Activated CD4-positive, alpha-beta T cell treated with anti-CD3 and anti-CD28 coated beads, Interleukin-2, Interleukin-4, amounts not matched to agents 100 ng/mL and 50 ng/mL, durations not matched to agents 16 hours and 8 hours (primary cell): ENCODE measurements at regions not wholly inside any gene's neighbourhood (a gene's known extent, or its start where the extent isn't known, plus 50 kb on each side); places are given as distances from the start of the nearest gene placed in this dataset.

Experiments used
- DNase-seq: peaks from one replicate; pipeline ENCODE4 v3.0.0-alpha.2; 2020; ENCODE audit warnings: low spot score

- no peak for DNase-seq
These were observed 53.4 kb downstream of the PTCHD4 start for GRCh38 chr6:48057601-48058000.

DNA sequence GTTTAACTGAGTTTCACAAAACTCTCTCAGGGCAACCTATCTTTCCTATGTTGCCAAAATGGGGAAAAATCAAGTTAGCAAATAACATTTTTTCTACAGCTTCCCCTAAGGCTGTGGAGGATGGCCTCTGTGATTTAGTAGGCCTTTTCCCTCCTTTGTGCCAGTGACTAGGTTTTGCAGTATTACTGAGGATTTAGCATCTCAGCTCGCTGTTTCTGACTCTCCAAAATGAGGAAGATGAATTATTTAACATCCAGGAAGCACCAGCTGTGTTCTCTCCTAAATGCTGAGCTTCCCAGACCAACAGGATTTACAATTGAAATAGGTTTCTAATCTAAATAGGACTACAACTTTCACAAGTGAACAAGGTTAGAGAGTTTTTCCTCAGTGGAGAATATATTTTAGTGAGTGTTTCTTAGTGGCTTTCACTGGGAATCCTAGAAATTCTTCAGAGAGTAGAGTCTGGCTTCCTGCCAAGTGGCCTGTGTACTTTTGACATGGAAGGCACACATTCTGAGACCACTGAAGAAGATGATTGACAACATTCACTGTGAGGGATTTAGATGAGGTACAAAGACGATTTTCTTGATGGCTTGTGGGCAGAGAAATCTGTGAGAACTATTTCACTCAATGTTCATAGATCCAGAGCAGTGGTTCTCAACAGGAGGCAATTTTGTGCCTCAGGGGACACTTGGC is 62.4 kb downstream of the PTCHD4 start:
- DNase-seq, result no peak

DNA sequence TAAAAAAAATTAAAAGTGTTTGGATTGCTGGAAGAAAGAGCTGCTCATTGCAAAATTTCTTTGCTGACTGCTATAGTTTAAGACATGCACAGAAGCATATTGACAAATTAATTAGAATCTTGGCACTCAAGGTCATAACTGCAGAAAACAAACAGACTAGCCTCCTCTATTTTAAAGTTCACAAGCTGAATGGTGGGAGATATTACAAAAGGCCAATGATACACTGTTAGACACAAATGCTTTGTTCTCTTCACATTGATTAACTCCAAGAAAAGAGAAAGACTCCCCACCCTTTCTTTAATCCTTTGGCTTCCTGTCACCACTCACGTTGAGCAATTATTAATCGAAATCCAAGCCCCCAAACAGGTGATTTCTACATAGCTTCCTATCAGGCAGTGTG is 69.1 kb downstream of the PTCHD4 start:
- no peak for DNase-seq

DNA sequence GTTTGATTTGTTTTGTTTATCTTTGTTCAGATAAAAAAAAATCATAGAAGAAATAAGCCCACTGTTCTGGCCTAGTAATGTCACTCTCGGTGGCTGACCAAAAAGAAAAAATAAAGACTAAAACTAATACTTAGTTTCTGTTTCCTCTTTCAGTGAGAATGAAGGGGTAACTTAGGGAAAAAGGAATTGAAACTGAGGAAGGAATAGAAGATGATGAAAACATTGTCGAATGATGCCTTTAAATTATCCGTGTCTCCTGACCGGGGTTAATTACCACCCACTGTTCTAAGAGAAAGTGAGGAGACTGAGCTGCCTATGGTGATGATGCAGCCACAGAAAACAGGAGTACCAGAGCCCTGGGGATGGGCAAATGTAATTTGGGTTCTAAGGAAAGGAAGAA is 73.1 kb downstream of the PTCHD4 start:
- no peak for DNase-seq

GRCh38 chr6:48036316-48036715 is 74.7 kb downstream of the PTCHD4 start:
- no peak for DNase-seq

DNA sequence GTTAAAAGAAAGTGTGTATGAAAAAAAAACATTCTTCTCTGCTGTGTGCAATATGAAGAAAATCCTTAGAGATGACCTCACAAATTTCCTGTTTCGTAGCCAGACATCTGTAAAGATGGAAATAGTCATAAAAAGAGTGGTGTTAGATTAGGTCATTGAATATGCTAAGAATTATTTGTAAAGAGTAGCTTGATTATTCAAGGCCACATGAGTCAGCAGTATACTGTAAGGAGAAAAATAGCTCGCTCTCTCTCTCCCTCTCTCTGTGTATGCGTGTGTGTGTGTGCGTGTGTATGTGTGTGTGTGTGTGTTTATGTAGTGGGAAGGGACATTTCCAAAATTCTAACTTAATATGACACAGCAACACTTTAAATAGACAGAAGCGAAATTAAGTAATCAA is 78.8 kb downstream of the PTCHD4 start:
- no peak for DNase-seq

GRCh38 chr6:48031711-48032110 is 79.3 kb downstream of the PTCHD4 start:
- DNase-seq, result no peak

- peak; percentile 35 for DNase-seq
These were observed 83.1 kb downstream of the PTCHD4 start for GRCh38 chr6:48027704-48028435.

DNA sequence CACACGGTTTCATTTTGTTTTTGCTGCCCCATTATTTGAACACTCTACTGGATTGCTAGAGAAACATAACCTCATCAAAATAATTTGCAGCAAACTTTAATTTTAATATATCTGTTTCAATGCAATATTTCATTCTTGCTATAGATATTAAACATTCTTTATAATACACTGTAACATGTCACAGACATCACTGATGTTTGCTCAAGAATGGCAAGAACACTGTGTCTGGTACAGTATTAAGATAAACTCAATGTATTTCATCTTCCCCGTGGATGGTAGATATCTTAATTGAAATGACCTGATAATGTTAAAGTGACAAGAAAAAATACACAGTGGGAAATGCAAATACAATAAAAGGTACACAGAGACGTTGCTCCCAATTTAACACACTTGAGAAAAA is 86.0 kb downstream of the PTCHD4 start:
- no peak for DNase-seq

DNA sequence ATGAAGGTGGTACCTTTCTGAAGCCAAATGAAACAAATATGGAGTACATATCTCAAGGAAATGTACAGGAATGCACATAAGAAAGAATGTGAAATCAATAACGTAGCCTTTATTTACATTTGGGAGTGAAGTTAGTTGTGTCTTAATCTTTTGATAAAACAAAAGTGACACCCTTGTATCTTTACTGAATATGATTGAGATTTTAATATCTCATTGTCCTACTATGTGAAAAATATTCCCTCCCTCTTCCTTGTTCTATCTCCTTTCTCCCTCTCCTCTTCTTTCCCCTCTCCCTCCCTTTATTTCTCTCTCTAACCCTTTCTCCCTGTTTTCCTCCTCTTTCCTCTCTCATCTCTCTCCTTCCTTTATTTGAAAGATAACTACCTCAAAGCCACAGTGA is 89.1 kb downstream of the PTCHD4 start:
- DNase-seq, result no peak

GRCh38 chr6:48016020-48016755 is 94.8 kb downstream of the PTCHD4 start:
- no peak for DNase-seq

DNA sequence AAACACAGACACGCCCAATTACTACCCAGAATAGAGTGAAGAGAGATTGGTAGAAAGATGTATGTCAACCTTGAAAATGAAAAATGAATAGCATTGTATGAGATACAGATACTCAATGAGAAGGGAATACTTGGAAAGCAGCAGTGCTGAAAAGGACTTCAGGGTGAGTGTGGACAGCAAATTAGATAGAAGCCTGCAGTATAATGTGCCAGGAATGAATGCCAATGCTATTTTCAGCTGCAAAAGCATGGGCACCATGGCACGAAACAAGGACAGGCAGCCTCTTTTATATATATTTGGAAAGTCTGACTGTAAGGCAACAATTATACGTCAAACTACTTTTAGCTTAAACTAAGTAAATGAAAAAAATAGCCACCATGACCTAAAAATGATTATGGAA is 118.2 kb downstream of the PTCHD4 start:
- DNase-seq, result no peak

DNA sequence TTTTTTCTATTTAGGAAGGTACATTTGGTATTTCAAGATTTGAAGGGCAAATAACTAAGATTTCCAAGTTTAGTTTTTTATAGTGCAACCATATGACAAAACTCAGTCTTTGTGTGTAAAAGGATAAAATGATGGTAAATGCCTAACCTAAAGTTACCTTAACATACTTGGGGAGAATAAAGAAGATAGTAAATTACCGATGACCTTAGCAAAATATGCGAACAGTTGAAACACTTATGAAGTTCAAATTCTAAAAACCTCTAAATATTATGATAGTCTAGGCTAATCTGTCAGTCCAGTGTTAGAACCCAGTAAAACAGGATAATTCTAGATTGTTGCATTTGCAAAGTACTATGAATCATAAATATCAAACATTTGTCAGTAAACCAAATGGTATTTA is 127.5 kb downstream of the PTCHD4 start:
- no peak for DNase-seq

DNA sequence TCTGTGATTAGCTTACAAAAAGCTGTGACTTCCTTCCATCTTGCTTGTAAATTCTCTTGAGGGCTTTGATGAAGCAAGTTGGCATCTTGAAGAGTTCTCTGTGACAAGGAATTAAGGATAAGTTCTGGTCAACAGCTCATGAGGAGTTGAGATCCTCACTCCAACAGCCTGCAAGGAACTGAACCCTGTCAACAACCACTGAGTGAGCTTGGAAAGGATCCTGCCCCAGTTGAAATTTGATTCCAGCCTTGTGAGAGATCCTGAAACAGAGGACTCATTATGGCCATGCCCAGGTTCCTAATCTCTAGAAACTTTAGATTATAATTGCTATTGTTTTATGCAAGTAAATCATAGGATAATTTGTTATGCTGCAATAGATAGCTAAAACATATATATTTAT is 133.7 kb downstream of the PTCHD4 start:
- no peak for DNase-seq

GRCh38 chr6:47974106-47974505 is 136.9 kb downstream of the PTCHD4 start:
- DNase-seq, result no peak

GRCh38 chr6:47970826-47971225 is 140.2 kb downstream of the PTCHD4 start:
- no peak for DNase-seq

- peak; percentile 28 for DNase-seq
These were observed 143.2 kb downstream of the PTCHD4 start for GRCh38 chr6:47967843-47968242.

GRCh38 chr6:47964969-47965368 is 146.0 kb downstream of the PTCHD4 start:
- DNase-seq, result no peak

- no peak for DNase-seq
These were observed 158.4 kb downstream of the PTCHD4 start for GRCh38 chr6:47952640-47953039.

- no peak for DNase-seq
These were observed 163.0 kb downstream of the OPN5 start for GRCh38 chr6:47944846-47945245.

GRCh38 chr6:47938405-47938804 is 156.6 kb downstream of the OPN5 start:
- no peak for DNase-seq

DNA sequence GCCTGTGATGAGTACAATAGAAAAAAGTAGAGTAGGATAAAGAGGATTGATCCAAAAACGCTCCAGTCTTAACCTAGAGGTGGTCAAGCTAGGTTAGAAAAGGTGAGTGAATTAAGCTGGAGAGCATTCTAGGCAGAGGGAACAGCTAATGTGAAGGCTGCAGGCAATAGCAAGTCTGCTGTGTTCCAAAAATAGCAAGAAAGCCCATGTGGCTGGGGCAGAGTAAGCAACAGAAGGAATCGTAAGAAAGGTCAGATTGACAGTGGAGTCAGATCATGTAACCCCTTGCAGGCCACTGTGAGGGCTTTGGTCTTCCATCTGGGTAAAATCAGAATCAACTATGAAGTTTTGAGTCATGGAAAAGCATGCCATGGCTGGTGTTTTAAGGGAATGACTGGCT is 155.0 kb downstream of the OPN5 start:
- no peak for DNase-seq

- no peak for DNase-seq
These were observed 152.2 kb downstream of the OPN5 start for GRCh38 chr6:47934023-47934422.
